ENCODE measurements at regions not wholly inside any gene's neighbourhood (a gene's known extent, or its start where the extent isn't known, plus 50 kb on each side); places are given as distances from the start of the nearest gene placed in this dataset.

DNA sequence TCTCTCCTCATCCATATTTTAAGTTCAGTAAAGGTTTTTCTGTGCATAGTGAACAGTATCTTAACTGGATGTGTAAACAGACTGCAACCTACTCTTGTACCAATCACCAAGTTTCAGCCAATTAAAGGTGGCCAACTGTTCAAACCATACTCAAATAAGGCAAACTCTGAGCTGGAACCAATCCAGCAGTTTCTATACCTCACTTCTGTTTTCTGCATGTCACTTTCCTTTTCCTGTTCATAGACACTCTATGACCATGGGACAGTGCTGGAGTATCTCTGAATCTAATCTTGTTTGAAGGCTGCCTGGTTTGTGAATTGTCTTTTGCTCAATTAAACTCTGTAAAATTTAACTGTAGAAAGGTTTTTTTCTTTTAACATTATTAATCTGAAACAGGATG lies 470.3 kb upstream of the SLITRK6 start:
- TF ChIP-seq, protein P1, sequence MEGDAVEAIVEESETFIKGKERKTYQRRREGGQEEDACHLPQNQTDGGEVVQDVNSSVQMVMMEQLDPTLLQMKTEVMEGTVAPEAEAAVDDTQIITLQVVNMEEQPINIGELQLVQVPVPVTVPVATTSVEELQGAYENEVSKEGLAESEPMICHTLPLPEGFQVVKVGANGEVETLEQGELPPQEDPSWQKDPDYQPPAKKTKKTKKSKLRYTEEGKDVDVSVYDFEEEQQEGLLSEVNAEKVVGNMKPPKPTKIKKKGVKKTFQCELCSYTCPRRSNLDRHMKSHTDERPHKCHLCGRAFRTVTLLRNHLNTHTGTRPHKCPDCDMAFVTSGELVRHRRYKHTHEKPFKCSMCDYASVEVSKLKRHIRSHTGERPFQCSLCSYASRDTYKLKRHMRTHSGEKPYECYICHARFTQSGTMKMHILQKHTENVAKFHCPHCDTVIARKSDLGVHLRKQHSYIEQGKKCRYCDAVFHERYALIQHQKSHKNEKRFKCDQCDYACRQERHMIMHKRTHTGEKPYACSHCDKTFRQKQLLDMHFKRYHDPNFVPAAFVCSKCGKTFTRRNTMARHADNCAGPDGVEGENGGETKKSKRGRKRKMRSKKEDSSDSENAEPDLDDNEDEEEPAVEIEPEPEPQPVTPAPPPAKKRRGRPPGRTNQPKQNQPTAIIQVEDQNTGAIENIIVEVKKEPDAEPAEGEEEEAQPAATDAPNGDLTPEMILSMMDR (conservative IDR thresholded peaks at IDR 0.05; ENCODE audit: low read length), result no peak
- TF ChIP-seq EZH2phosphoT487 (IDR thresholded peaks at IDR 0.05; ENCODE audit: borderline replicate concordance, low read depth, low read length), result no peak
